ENCODE measurements at regions not wholly inside any gene's neighbourhood (a gene's known extent, or its start where the extent isn't known, plus 50 kb on each side); places are given as distances from the start of the nearest gene placed in this dataset.

- H3K4me2 ChIP-seq (ENCODE audit: low read length, poor library complexity, severe bottlenecking): no peak overlapping the region
- no peak overlapping the region for H2BK12ac ChIP-seq (ENCODE audit: low read length in 2 of 2)
- H4K91ac ChIP-seq (ENCODE audit: low read length): no peak overlapping the region
- DNase-seq: no peak
- H3K18ac ChIP-seq (ENCODE audit: low read depth in 1 of 2, low read length in 2 of 2): no peak overlapping the region
- no peak overlapping the region for H3K9ac ChIP-seq (ENCODE audit: low read length)
- no peak overlapping the region for H2BK15ac ChIP-seq (ENCODE audit: low read depth, poor library complexity, severe bottlenecking)
- no peak overlapping the region for H2AK5ac ChIP-seq (ENCODE audit: low read length, severe bottlenecking)
- no peaks in the 10 kb centered on the region for H3K79me1 ChIP-seq (replicated peaks; ENCODE audit: low read length, poor library complexity, severe bottlenecking)
- no peak overlapping the region for H3K4me3 ChIP-seq (ENCODE audit: insufficient read depth in 1 of 2, low read depth in 1 of 2, low read length in 2 of 2)
- H2AFZ ChIP-seq (ENCODE audit: low read depth, low read length): no peak overlapping the region
- H3K9me3 ChIP-seq (ENCODE audit: control insufficient read depth, low read length): no peaks in the 10 kb centered on the region
- H3K27me3 ChIP-seq (ENCODE audit: control insufficient read depth in 1 of 2, insufficient read depth in 1 of 2, low read length in 2 of 2): peaks cover 0 to 3% of the 10 kb centered on the region in 2 experiments
- H3K36me3 ChIP-seq (ENCODE audit: control insufficient read depth in 1 of 2, insufficient read depth in 2 of 2, low read depth in 1 of 2, low read length in 2 of 2): no peaks in the 10 kb centered on the region
- no peak overlapping the region for H3K4ac ChIP-seq (ENCODE audit: low read depth in 1 of 2, low read length in 2 of 2)
- no peak overlapping the region for H3K23ac ChIP-seq (ENCODE audit: low read length in 2 of 2)
- H3K14ac ChIP-seq (ENCODE audit: low read length in 2 of 2): no peak overlapping the region
- no peak overlapping the region for H2BK5ac ChIP-seq (ENCODE audit: low read depth, low read length, poor library complexity, severe bottlenecking)
- WGBS: 85% methylated on average over 4 of the region's 5 CpGs
- peaks cover 2% of the 10 kb centered on the region for H3K4me1 ChIP-seq (ENCODE audit: control insufficient read depth, insufficient read depth, low read depth, low read length)
- H2BK120ac ChIP-seq (ENCODE audit: low read depth, low read length): no peak overlapping the region
- H4K8ac ChIP-seq (ENCODE audit: low read length): no peak overlapping the region
- no peak overlapping the region for H3K27ac ChIP-seq (ENCODE audit: low read length, poor library complexity, severe bottlenecking)
Measured at GRCh38 chr2:61705625-61706024, 148.2 kb downstream of the FAM161A start.

- Histone ChIP-seq H3K18ac (ENCODE audit: low read depth in 1 of 2, low read length in 2 of 2) (no peak overlapping the region), H2BK120ac (ENCODE audit: low read depth, low read length) (no peak overlapping the region)
Measured at GRCh38 chr2:61704364-61704763, 149.5 kb downstream of the FAM161A start.

DNA sequence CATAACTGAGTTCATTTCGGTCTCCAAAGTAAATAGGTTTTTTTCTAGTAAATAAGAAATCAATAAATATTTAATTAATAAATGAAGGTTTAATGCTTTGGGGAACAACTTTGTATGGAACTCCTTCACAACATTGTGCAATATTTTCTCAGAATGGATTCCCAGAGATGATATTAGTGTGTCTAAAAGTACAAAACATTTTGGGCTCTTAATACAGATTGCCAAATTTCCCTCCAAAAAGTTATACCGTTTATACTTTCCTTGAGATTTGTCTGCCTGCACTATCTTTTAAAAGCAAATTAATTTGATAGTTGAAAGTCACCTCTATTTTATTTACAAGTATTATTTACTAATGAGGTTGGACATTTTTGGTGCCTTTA lies 151.8 kb downstream of the FAM161A start:
- H3K9ac ChIP-seq (ENCODE audit: low read length): no peak overlapping the region
- no CpG with 5 or more reads among the region's 2 CpGs for WGBS
- no peak overlapping the region for H4K8ac ChIP-seq (ENCODE audit: low read length)
- no peaks in the 10 kb centered on the region for H3K79me1 ChIP-seq (replicated peaks; ENCODE audit: low read length, poor library complexity, severe bottlenecking)
- H3K27ac ChIP-seq (ENCODE audit: low read length, poor library complexity, severe bottlenecking): no peak overlapping the region
- H2AK5ac ChIP-seq (ENCODE audit: low read length, severe bottlenecking): no peak overlapping the region
- H2AFZ ChIP-seq (ENCODE audit: low read depth, low read length): no peak overlapping the region
- no peaks in the 10 kb centered on the region for H3K36me3 ChIP-seq (ENCODE audit: control insufficient read depth in 1 of 2, insufficient read depth in 2 of 2, low read depth in 1 of 2, low read length in 2 of 2)
- no peak overlapping the region for H3K4me3 ChIP-seq (ENCODE audit: insufficient read depth in 1 of 2, low read depth in 1 of 2, low read length in 2 of 2)
- H2BK120ac ChIP-seq (ENCODE audit: low read depth, low read length): no peak overlapping the region
- no peak overlapping the region for H2BK5ac ChIP-seq (ENCODE audit: low read depth, low read length, poor library complexity, severe bottlenecking)
- H3K9me3 ChIP-seq (ENCODE audit: control insufficient read depth, low read length): no peaks in the 10 kb centered on the region
- no peak overlapping the region for H3K18ac ChIP-seq (ENCODE audit: low read depth in 1 of 2, low read length in 2 of 2)
- no peaks in the 10 kb centered on the region for H3K4me1 ChIP-seq (ENCODE audit: control insufficient read depth, insufficient read depth, low read depth, low read length)
- H3K14ac ChIP-seq (ENCODE audit: low read length in 2 of 2): no peak overlapping the region
- H2BK15ac ChIP-seq (ENCODE audit: low read depth, poor library complexity, severe bottlenecking): no peak overlapping the region
- no peaks in the 10 kb centered on the region for H3K27me3 ChIP-seq (ENCODE audit: control insufficient read depth in 1 of 2, insufficient read depth in 1 of 2, low read length in 2 of 2)
- H4K91ac ChIP-seq (ENCODE audit: low read length): no peak overlapping the region
- H2BK12ac ChIP-seq (ENCODE audit: low read length in 2 of 2): no peak overlapping the region
- H3K4me2 ChIP-seq (ENCODE audit: low read length, poor library complexity, severe bottlenecking): no peak overlapping the region
- DNase-seq: no peak
- no peak overlapping the region for H3K4ac ChIP-seq (ENCODE audit: low read depth in 1 of 2, low read length in 2 of 2)
- no peak overlapping the region for H3K23ac ChIP-seq (ENCODE audit: low read length in 2 of 2)

More at GRCh38 chr2:61704364-61704763, 149.5 kb downstream of the FAM161A start:
- H3K9me3 ChIP-seq (ENCODE audit: control insufficient read depth, low read length): no peaks in the 10 kb centered on the region
- no peak overlapping the region for H3K9ac ChIP-seq (ENCODE audit: low read length)
- H3K14ac ChIP-seq (ENCODE audit: low read length in 2 of 2): no peak overlapping the region
- no peaks in the 10 kb centered on the region for H3K79me1 ChIP-seq (replicated peaks; ENCODE audit: low read length, poor library complexity, severe bottlenecking)
- no peaks in the 10 kb centered on the region for H3K36me3 ChIP-seq (ENCODE audit: control insufficient read depth in 1 of 2, insufficient read depth in 2 of 2, low read depth in 1 of 2, low read length in 2 of 2)
- no peak overlapping the region for H3K23ac ChIP-seq (ENCODE audit: low read length in 2 of 2)
- H3K27ac ChIP-seq (ENCODE audit: low read length, poor library complexity, severe bottlenecking): no peak overlapping the region
- no peak for DNase-seq
- H3K4me1 ChIP-seq (ENCODE audit: control insufficient read depth, insufficient read depth, low read depth, low read length): peaks cover 2% of the 10 kb centered on the region
- H3K27me3 ChIP-seq (ENCODE audit: control insufficient read depth in 1 of 2, insufficient read depth in 1 of 2, low read length in 2 of 2): no peaks in the 10 kb centered on the region
- no peak overlapping the region for H2BK5ac ChIP-seq (ENCODE audit: low read depth, low read length, poor library complexity, severe bottlenecking)
- WGBS: 86% methylated on average over 2 of the region's 2 CpGs
- H3K4ac ChIP-seq (ENCODE audit: low read depth in 1 of 2, low read length in 2 of 2): no peak overlapping the region
- H2AFZ ChIP-seq (ENCODE audit: low read depth, low read length): no peak overlapping the region
- no peak overlapping the region for H2BK15ac ChIP-seq (ENCODE audit: low read depth, poor library complexity, severe bottlenecking)
- H4K91ac ChIP-seq (ENCODE audit: low read length): no peak overlapping the region
- H3K4me2 ChIP-seq (ENCODE audit: low read length, poor library complexity, severe bottlenecking): no peak overlapping the region
- no peak overlapping the region for H4K8ac ChIP-seq (ENCODE audit: low read length)
- H2BK12ac ChIP-seq (ENCODE audit: low read length in 2 of 2): no peak overlapping the region
- H3K4me3 ChIP-seq (ENCODE audit: insufficient read depth in 1 of 2, low read depth in 1 of 2, low read length in 2 of 2): no peak overlapping the region
- no peak overlapping the region for H2AK5ac ChIP-seq (ENCODE audit: low read length, severe bottlenecking)

GRCh38 chr2:61700464-61700863 lies 153.4 kb downstream of the FAM161A start:
- Histone ChIP-seq H3K27ac (ENCODE audit: low read length, poor library complexity, severe bottlenecking) (no peak overlapping the region), H4K8ac (ENCODE audit: low read length) (no peak overlapping the region), H3K9me3 (ENCODE audit: control insufficient read depth, low read length) (no peaks in the 10 kb centered on the region), H3K14ac (ENCODE audit: low read length in 2 of 2) (no peak overlapping the region), H3K4me1 (ENCODE audit: control insufficient read depth, insufficient read depth, low read depth, low read length) (no peaks in the 10 kb centered on the region), H3K4me2 (ENCODE audit: low read length, poor library complexity, severe bottlenecking) (no peak overlapping the region), H3K4ac (ENCODE audit: low read depth in 1 of 2, low read length in 2 of 2) (no peak overlapping the region), H3K27me3 (ENCODE audit: control insufficient read depth in 1 of 2, insufficient read depth in 1 of 2, low read length in 2 of 2) (no peaks in the 10 kb centered on the region), H2BK15ac (ENCODE audit: low read depth, poor library complexity, severe bottlenecking) (no peak overlapping the region), H3K18ac (ENCODE audit: low read depth in 1 of 2, low read length in 2 of 2) (no peak overlapping the region), H3K23ac (ENCODE audit: low read length in 2 of 2) (no peak overlapping the region), H3K4me3 (ENCODE audit: insufficient read depth in 1 of 2, low read depth in 1 of 2, low read length in 2 of 2) (no peak overlapping the region), H4K91ac (ENCODE audit: low read length) (no peak overlapping the region), H2BK120ac (ENCODE audit: low read depth, low read length) (no peak overlapping the region), H2AFZ (ENCODE audit: low read depth, low read length) (no peak overlapping the region), H3K9ac (ENCODE audit: low read length) (no peak overlapping the region), H3K36me3 (ENCODE audit: control insufficient read depth in 1 of 2, insufficient read depth in 2 of 2, low read depth in 1 of 2, low read length in 2 of 2) (no peaks in the 10 kb centered on the region), H2AK5ac (ENCODE audit: low read length, severe bottlenecking) (no peak overlapping the region), H2BK12ac (ENCODE audit: low read length in 2 of 2) (no peak overlapping the region), H2BK5ac (ENCODE audit: low read depth, low read length, poor library complexity, severe bottlenecking) (no peak overlapping the region), H3K79me1 (replicated peaks; ENCODE audit: low read length, poor library complexity, severe bottlenecking) (no peaks in the 10 kb centered on the region)
- 75% methylated on average over 4 of the region's 4 CpGs for WGBS
- no peak for DNase-seq

Measured in mesenchymal stem cell (in vitro differentiated cells and primary cell).